DND-41 (cell line): ENCODE measurements at regions not wholly inside any gene's neighbourhood (a gene's known extent, or its start where the extent isn't known, plus 50 kb on each side); places are given as distances from the start of the nearest gene placed in this dataset.

ENCODE experiments used
- ATAC-seq: fragments of 200-7000 bp; cut with Tn5 transposase; 3 replicates; pipeline ENCODE4 v1.9.1; 2021; ENCODE audit warnings: low read depth; ENCODE audit not compliant: insufficient read depth
- DNase-seq: peaks from one replicate; pipeline ENCODE4 v3.0.0-alpha.2; 2020
- H2AFZ ChIP-seq: 2 replicates; pipeline ENCODE4 v1.6.0; 2012; ENCODE audit warnings: low read depth, low read length
- H3K27ac ChIP-seq: 2 replicates; pipeline ENCODE4 v1.5.1; 2012; ENCODE audit warnings: low read length, inconsistent platforms
- H3K27me3 ChIP-seq: fragments of 200-600 bp; sonication (generic); 2 replicates; pipeline ENCODE4 v1.6.0; 2012; ENCODE audit warnings: low read length, mild to moderate bottlenecking, inconsistent platforms; ENCODE audit not compliant: insufficient read depth, poor library complexity
- H3K36me3 ChIP-seq: 2 replicates; pipeline ENCODE4 v1.5.1; 2012; ENCODE audit warnings: low read length, inconsistent platforms; ENCODE audit not compliant: insufficient read depth
- H3K4me1 ChIP-seq: 2 replicates; pipeline ENCODE4 v1.5.1; 2012; ENCODE audit warnings: mild to moderate bottlenecking, low read length; ENCODE audit not compliant: insufficient read depth
- H3K4me2 ChIP-seq: 2 replicates; pipeline ENCODE4 v1.6.0; 2012; ENCODE audit warnings: mild to moderate bottlenecking, moderate library complexity, low read length, inconsistent platforms; ENCODE audit not compliant: insufficient read depth
- H3K4me3 ChIP-seq, 2 experiments: fragments of 200-600 bp in 1 of 2; shearing (Covaris generic) in 1 of 2; 2 replicates each; pipeline ENCODE4 v1.5.1; 2012 to 2016; ENCODE audit warnings: inconsistent platforms in 2 of 2, low read length in 2 of 2, mild to moderate bottlenecking in 2 of 2, low read depth in 1 of 2, moderate library complexity in 1 of 2
- H3K79me2 ChIP-seq: 2 replicates; pipeline ENCODE4 v1.6.0; 2012; ENCODE audit warnings: low read length, inconsistent platforms; ENCODE audit not compliant: insufficient read depth
- H3K9ac ChIP-seq: 2 replicates; pipeline ENCODE4 v1.6.0; 2012; ENCODE audit warnings: low read depth, mild to moderate bottlenecking, inconsistent platforms, low read length, moderate library complexity
- H3K9me3 ChIP-seq: 2 replicates; pipeline ENCODE4 v1.5.1; 2012; ENCODE audit warnings: low read length, moderate library complexity, mild to moderate bottlenecking, inconsistent platforms; ENCODE audit not compliant: insufficient read depth, severe bottlenecking
- H4K20me1 ChIP-seq: 2 replicates; pipeline ENCODE4 v1.6.0; 2012; ENCODE audit warnings: low read length; ENCODE audit not compliant: insufficient read depth
- EZH2 ChIP-seq: IDR thresholded peaks from 3 replicates; pipeline ENCODE4 v1.6.1; 2012; ENCODE audit warnings: borderline replicate concordance, low read depth, mild to moderate bottlenecking, moderate library complexity, low read length, inconsistent platforms; ENCODE audit not compliant: severe bottlenecking
- TF ChIP-seq, protein P1 (sequence below): IDR thresholded peaks from 2 replicates; pipeline ENCODE4 v1.5.1; 2012; ENCODE audit warnings: borderline replicate concordance, low read length, moderate library complexity, mild to moderate bottlenecking; ENCODE audit not compliant: poor library complexity, severe bottlenecking; ENCODE audit errors: extremely low read depth

DNA sequence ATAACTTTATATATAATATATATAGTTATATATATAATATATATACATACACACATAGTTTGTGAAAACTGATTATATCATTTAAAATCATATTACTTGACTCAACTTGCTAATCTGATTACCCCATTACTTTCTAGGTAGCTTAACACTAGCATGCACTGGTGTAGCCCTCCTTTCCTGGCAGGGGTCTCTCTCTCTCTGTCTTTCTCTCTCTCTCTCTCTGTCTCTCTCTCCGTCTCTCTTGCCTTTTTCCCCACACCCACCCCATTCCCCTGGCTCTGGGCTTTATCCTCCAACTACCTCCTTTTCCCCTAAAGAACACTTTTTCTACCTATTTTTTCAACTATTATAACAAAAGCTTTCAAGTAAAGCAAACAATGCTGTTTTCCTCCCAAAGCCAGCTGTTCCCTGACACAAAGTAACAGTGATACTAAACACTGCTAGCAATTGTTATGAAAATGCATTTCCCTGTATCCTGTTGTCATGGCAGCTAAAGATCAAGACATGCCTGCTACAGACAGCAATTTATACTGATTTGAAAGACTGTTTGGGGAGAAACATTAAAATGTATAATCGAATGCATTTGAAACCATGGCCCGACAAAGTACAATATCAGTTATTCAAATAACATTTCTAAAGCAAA lies 89.4 kb downstream of the CHD9NB start:
- no peak overlapping the region for H3K9ac ChIP-seq
- TF ChIP-seq, protein P1, sequence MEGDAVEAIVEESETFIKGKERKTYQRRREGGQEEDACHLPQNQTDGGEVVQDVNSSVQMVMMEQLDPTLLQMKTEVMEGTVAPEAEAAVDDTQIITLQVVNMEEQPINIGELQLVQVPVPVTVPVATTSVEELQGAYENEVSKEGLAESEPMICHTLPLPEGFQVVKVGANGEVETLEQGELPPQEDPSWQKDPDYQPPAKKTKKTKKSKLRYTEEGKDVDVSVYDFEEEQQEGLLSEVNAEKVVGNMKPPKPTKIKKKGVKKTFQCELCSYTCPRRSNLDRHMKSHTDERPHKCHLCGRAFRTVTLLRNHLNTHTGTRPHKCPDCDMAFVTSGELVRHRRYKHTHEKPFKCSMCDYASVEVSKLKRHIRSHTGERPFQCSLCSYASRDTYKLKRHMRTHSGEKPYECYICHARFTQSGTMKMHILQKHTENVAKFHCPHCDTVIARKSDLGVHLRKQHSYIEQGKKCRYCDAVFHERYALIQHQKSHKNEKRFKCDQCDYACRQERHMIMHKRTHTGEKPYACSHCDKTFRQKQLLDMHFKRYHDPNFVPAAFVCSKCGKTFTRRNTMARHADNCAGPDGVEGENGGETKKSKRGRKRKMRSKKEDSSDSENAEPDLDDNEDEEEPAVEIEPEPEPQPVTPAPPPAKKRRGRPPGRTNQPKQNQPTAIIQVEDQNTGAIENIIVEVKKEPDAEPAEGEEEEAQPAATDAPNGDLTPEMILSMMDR = no peak
- TF ChIP-seq EZH2 = no peak
- H2AFZ ChIP-seq = no peak overlapping the region
- no peaks in the 10 kb centered on the region for H3K79me2 ChIP-seq
- no peaks in the 10 kb centered on the region for H3K36me3 ChIP-seq
- H3K4me1 ChIP-seq = no peaks in the 10 kb centered on the region
- H3K4me2 ChIP-seq = no peak overlapping the region
- ATAC-seq (no peak), DNase-seq (no peak)
- H3K27ac ChIP-seq = no peak overlapping the region
- H3K4me3 ChIP-seq = no peak overlapping the region
- no peaks in the 10 kb centered on the region for H4K20me1 ChIP-seq
- H3K27me3 ChIP-seq = peaks cover 4% of the 10 kb centered on the region
- H3K9me3 ChIP-seq = no peaks in the 10 kb centered on the region

- no peak overlapping the region for H3K4me3 ChIP-seq
- no peaks in the 10 kb centered on the region for H3K4me1 ChIP-seq
- no peaks in the 10 kb centered on the region for H3K79me2 ChIP-seq
- no peak overlapping the region for H3K9ac ChIP-seq
- no peak for DNase-seq
- no peaks in the 10 kb centered on the region for H3K9me3 ChIP-seq
- H2AFZ ChIP-seq = no peak overlapping the region
- no peak overlapping the region for H3K4me2 ChIP-seq
- H3K27me3 ChIP-seq = no peaks in the 10 kb centered on the region
- no peaks in the 10 kb centered on the region for H3K36me3 ChIP-seq
- ATAC-seq = no peak
- H4K20me1 ChIP-seq = no peaks in the 10 kb centered on the region
- TF ChIP-seq, protein P1 = no peak
- TF ChIP-seq EZH2 = no peak
- no peak overlapping the region for H3K27ac ChIP-seq
Observed at GRCh38 chr16:52958951-52959350, 93.7 kb downstream of the CHD9NB start.

GRCh38 chr16:52957199-52957598 lies 95.5 kb downstream of the CHD9NB start:
- no peak overlapping the region for H3K4me2 ChIP-seq
- no peaks in the 10 kb centered on the region for H3K79me2 ChIP-seq
- no peaks in the 10 kb centered on the region for H3K9me3 ChIP-seq
- H3K9ac ChIP-seq = no peak overlapping the region
- no peak overlapping the region for H3K4me3 ChIP-seq
- H2AFZ ChIP-seq = no peak overlapping the region
- H3K36me3 ChIP-seq = no peaks in the 10 kb centered on the region
- H3K27me3 ChIP-seq = no peaks in the 10 kb centered on the region
- DNase-seq (no peak), ATAC-seq (no peak)
- H4K20me1 ChIP-seq = no peaks in the 10 kb centered on the region
- no peak overlapping the region for H3K27ac ChIP-seq
- H3K4me1 ChIP-seq = no peaks in the 10 kb centered on the region
- no peak for TF ChIP-seq EZH2
- TF ChIP-seq, protein P1 = no peak

DNA sequence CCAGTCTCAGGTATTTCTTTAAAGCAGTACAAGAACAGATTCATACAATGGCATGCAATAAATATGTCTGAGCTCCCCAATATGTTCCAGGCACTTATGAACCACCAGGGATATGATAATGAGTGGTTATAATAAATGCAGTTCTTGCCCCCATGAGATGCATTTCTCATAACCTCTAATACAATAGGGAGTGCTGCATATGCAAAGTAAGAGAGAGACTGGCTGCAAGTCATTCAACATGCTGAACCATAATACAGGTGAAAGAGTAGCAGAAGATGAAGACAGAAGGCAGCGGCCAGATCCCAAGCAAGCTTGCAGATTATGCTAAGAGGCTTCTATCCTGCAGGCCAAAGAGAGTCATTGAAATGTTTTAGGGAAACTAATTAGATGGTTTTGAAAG lies 96.7 kb downstream of the CHD9NB start:
- ATAC-seq (no peak), DNase-seq (no peak)
- Histone ChIP-seq H2AFZ (no peak overlapping the region), H3K27me3 (no peaks in the 10 kb centered on the region), H3K4me1 (no peaks in the 10 kb centered on the region), H3K79me2 (no peaks in the 10 kb centered on the region), H3K4me2 (no peak overlapping the region), H3K27ac (no peak overlapping the region), H3K9me3 (no peaks in the 10 kb centered on the region), H4K20me1 (no peaks in the 10 kb centered on the region), H3K9ac (no peak overlapping the region), H3K4me3 (no peak overlapping the region), H3K36me3 (no peaks in the 10 kb centered on the region)
- TF ChIP-seq, protein P1 = no peak
- no peak for TF ChIP-seq EZH2
